ENCODE measurements at regions not wholly inside any gene's neighbourhood (a gene's known extent, or its start where the extent isn't known, plus 50 kb on each side); places are given as distances from the start of the nearest gene placed in this dataset.

GRCh38 chr5:75928992-75929391 lies 154.2 kb upstream of the SV2C start:
- Histone ChIP-seq H3K9me3 (ENCODE audit: insufficient read depth, low read length) (no peaks in the 10 kb centered on the region), H3K4me3 (ENCODE audit: insufficient read length, low read depth) (no peak overlapping the region), H3K9ac (ENCODE audit: insufficient read length, low read depth) (no peak overlapping the region), H3K36me3 (ENCODE audit: insufficient read depth, insufficient read length, low read length) (no peaks in the 10 kb centered on the region), H3K27me3 (ENCODE audit: insufficient read depth, insufficient read length) (no peaks in the 10 kb centered on the region), H3K4me1 (ENCODE audit: insufficient read depth, insufficient read length) (no peaks in the 10 kb centered on the region)
- TF ChIP-seq ZNF274 (IDR thresholded peaks at IDR 0.05; ENCODE audit: low read depth, low read length) = no peak
- no peak for TF ChIP-seq YY1 (IDR thresholded peaks at IDR 0.05; ENCODE audit: insufficient read depth, insufficient read length)
- TF ChIP-seq SUZ12 (IDR thresholded peaks at IDR 0.05; ENCODE audit: extremely low read depth, insufficient read depth, insufficient read length) = no peak
- no peak for DNase-seq (ENCODE audit: low read depth, low spot score)

GRCh38 chr5:75922480-75922879 lies 160.7 kb upstream of the SV2C start:
- Histone ChIP-seq H3K4me3 (ENCODE audit: insufficient read length, low read depth) (no peak overlapping the region), H3K4me1 (ENCODE audit: insufficient read depth, insufficient read length) (no peaks in the 10 kb centered on the region), H3K36me3 (ENCODE audit: insufficient read depth, insufficient read length, low read length) (no peaks in the 10 kb centered on the region), H3K9me3 (ENCODE audit: insufficient read depth, low read length) (no peaks in the 10 kb centered on the region), H3K27me3 (ENCODE audit: insufficient read depth, insufficient read length) (no peaks in the 10 kb centered on the region), H3K9ac (ENCODE audit: insufficient read length, low read depth) (no peak overlapping the region)
- TF ChIP-seq SUZ12 (IDR thresholded peaks at IDR 0.05; ENCODE audit: extremely low read depth, insufficient read depth, insufficient read length) (no peak), ZNF274 (IDR thresholded peaks at IDR 0.05; ENCODE audit: low read depth, low read length) (no peak), YY1 (IDR thresholded peaks at IDR 0.05; ENCODE audit: insufficient read depth, insufficient read length) (no peak)
- no peak for DNase-seq (ENCODE audit: low read depth, low spot score)

GRCh38 chr5:75921011-75921410 lies 162.2 kb upstream of the SV2C start:
- Histone ChIP-seq H3K9me3 (ENCODE audit: insufficient read depth, low read length) (no peaks in the 10 kb centered on the region), H3K9ac (ENCODE audit: insufficient read length, low read depth) (no peak overlapping the region), H3K36me3 (ENCODE audit: insufficient read depth, insufficient read length, low read length) (no peaks in the 10 kb centered on the region), H3K4me1 (ENCODE audit: insufficient read depth, insufficient read length) (no peaks in the 10 kb centered on the region), H3K4me3 (ENCODE audit: insufficient read length, low read depth) (no peak overlapping the region), H3K27me3 (ENCODE audit: insufficient read depth, insufficient read length) (no peaks in the 10 kb centered on the region)
- DNase-seq (ENCODE audit: low read depth, low spot score) = no peak
- no peak for TF ChIP-seq ZNF274 (IDR thresholded peaks at IDR 0.05; ENCODE audit: low read depth, low read length)
- TF ChIP-seq SUZ12 (IDR thresholded peaks at IDR 0.05; ENCODE audit: extremely low read depth, insufficient read depth, insufficient read length) = no peak
- no peak for TF ChIP-seq YY1 (IDR thresholded peaks at IDR 0.05; ENCODE audit: insufficient read depth, insufficient read length)

GRCh38 chr5:75916144-75916543 lies 167.0 kb upstream of the SV2C start:
- Histone ChIP-seq H3K36me3 (ENCODE audit: insufficient read depth, insufficient read length, low read length) (no peaks in the 10 kb centered on the region), H3K4me3 (ENCODE audit: insufficient read length, low read depth) (no peak overlapping the region), H3K27me3 (ENCODE audit: insufficient read depth, insufficient read length) (no peaks in the 10 kb centered on the region), H3K4me1 (ENCODE audit: insufficient read depth, insufficient read length) (no peaks in the 10 kb centered on the region), H3K9ac (ENCODE audit: insufficient read length, low read depth) (no peak overlapping the region), H3K9me3 (ENCODE audit: insufficient read depth, low read length) (no peaks in the 10 kb centered on the region)
- no peak for DNase-seq (ENCODE audit: low read depth, low spot score)
- no peak for TF ChIP-seq ZNF274 (IDR thresholded peaks at IDR 0.05; ENCODE audit: low read depth, low read length)
- no peak for TF ChIP-seq SUZ12 (IDR thresholded peaks at IDR 0.05; ENCODE audit: extremely low read depth, insufficient read depth, insufficient read length)
- TF ChIP-seq YY1 (IDR thresholded peaks at IDR 0.05; ENCODE audit: insufficient read depth, insufficient read length) = no peak

- no peak for DNase-seq (ENCODE audit: low read depth, low spot score)
- H3K9ac ChIP-seq (ENCODE audit: insufficient read length, low read depth) = no peak overlapping the region
Measured at GRCh38 chr5:75909223-75909622, 174.0 kb upstream of the SV2C start.

GRCh38 chr5:75907651-75908050 lies 175.5 kb upstream of the SV2C start:
- TF ChIP-seq ZNF274 (IDR thresholded peaks at IDR 0.05; ENCODE audit: low read depth, low read length) = no peak
- no peak for TF ChIP-seq SUZ12 (IDR thresholded peaks at IDR 0.05; ENCODE audit: extremely low read depth, insufficient read depth, insufficient read length)
- no peak for TF ChIP-seq YY1 (IDR thresholded peaks at IDR 0.05; ENCODE audit: insufficient read depth, insufficient read length)
- H3K4me3 ChIP-seq (ENCODE audit: insufficient read length, low read depth) = no peak overlapping the region
- no peaks in the 10 kb centered on the region for H3K36me3 ChIP-seq (ENCODE audit: insufficient read depth, insufficient read length, low read length)
- no peak overlapping the region for H3K9ac ChIP-seq (ENCODE audit: insufficient read length, low read depth)
- no peaks in the 10 kb centered on the region for H3K4me1 ChIP-seq (ENCODE audit: insufficient read depth, insufficient read length)
- DNase-seq (ENCODE audit: low read depth, low spot score) = no peak
- no peaks in the 10 kb centered on the region for H3K27me3 ChIP-seq (ENCODE audit: insufficient read depth, insufficient read length)
- H3K9me3 ChIP-seq (ENCODE audit: insufficient read depth, low read length) = no peaks in the 10 kb centered on the region

More at GRCh38 chr5:75909223-75909622, 174.0 kb upstream of the SV2C start:
- no peak for TF ChIP-seq YY1 (IDR thresholded peaks at IDR 0.05; ENCODE audit: insufficient read depth, insufficient read length)
- no peak for TF ChIP-seq ZNF274 (IDR thresholded peaks at IDR 0.05; ENCODE audit: low read depth, low read length)
- TF ChIP-seq SUZ12 (IDR thresholded peaks at IDR 0.05; ENCODE audit: extremely low read depth, insufficient read depth, insufficient read length) = no peak
- H3K36me3 ChIP-seq (ENCODE audit: insufficient read depth, insufficient read length, low read length) = no peaks in the 10 kb centered on the region
- no peak overlapping the region for H3K4me3 ChIP-seq (ENCODE audit: insufficient read length, low read depth)
- H3K27me3 ChIP-seq (ENCODE audit: insufficient read depth, insufficient read length) = no peaks in the 10 kb centered on the region
- no peaks in the 10 kb centered on the region for H3K9me3 ChIP-seq (ENCODE audit: insufficient read depth, low read length)
- no peaks in the 10 kb centered on the region for H3K4me1 ChIP-seq (ENCODE audit: insufficient read depth, insufficient read length)

- Histone ChIP-seq H3K4me1 (ENCODE audit: insufficient read depth, insufficient read length) (no peaks in the 10 kb centered on the region), H3K36me3 (ENCODE audit: insufficient read depth, insufficient read length, low read length) (no peaks in the 10 kb centered on the region), H3K9ac (ENCODE audit: insufficient read length, low read depth) (no peak overlapping the region), H3K9me3 (ENCODE audit: insufficient read depth, low read length) (no peaks in the 10 kb centered on the region; the same call in 1 of the 2 replicates), H3K4me3 (ENCODE audit: insufficient read length, low read depth) (no peak overlapping the region), H3K27me3 (ENCODE audit: insufficient read depth, insufficient read length) (no peaks in the 10 kb centered on the region)
- DNase-seq (ENCODE audit: low read depth, low spot score) = no peak
- TF ChIP-seq SUZ12 (IDR thresholded peaks at IDR 0.05; ENCODE audit: extremely low read depth, insufficient read depth, insufficient read length) (no peak), YY1 (IDR thresholded peaks at IDR 0.05; ENCODE audit: insufficient read depth, insufficient read length) (no peak), ZNF274 (IDR thresholded peaks at IDR 0.05; ENCODE audit: low read depth, low read length) (no peak)
Measured at GRCh38 chr5:75894482-75894881, 177.2 kb upstream of the POC5 start.
